Mucosa of gallbladder (tissue), 1 donor: ENCODE measurements at regions not wholly inside any gene's neighbourhood (a gene's known extent, or its start where the extent isn't known, plus 50 kb on each side); places are given as distances from the start of the nearest gene placed in this dataset.
"Not testable (repeated sequence)": the region's sequence is repeated elsewhere in the genome, so short reads cannot be mapped to it uniquely, and the experiment has no call there.

Source experiments
- DNase-seq: peaks from one replicate; pipeline ENCODE4 v3.0.0-alpha.2; 2020; ENCODE audit warnings: low spot score
- donor health status: DM: no; HTN: no; CAD: no.

DNA sequence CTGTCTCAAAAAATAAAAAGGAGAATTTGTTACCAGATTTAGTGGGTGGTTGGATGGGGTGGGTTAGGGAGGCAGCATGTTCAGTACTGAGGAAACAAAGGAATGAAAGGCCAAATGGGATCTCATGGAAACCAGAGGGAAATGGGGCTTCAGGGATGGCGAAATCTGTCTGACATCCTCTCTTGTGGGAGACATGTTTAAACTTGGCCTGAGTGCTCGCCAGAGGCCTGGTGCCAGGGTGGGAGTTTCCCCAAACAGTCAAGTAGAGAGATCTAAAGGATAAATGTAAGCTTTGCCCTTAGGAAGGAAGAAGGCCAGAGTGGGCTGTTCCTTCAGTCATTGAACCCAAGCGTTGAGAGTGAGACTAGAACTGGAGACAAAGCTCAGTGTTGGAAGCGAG lies 61.9 kb upstream of the AKIRIN2 start:
- DNase-seq: no peak

DNA sequence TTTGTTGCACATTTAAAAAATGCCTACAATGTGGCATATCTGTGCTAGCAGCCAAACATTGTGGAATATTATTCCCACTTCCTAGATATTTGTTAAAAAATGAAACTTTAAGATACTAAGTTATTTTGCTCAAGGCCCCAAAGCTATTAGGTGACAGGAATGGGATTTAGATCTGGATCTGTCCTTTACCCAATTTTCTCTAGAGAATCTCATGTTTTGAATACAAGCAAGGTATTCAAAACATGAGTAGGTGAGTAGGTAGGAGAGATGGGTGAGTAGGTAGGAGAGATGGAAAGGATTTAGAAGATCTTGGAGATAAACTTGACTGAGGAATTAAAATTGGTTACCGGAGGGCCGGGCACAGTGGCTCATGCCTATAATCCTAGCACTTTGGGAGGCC lies 61.2 kb upstream of the AKIRIN2 start:
- no peak for DNase-seq

DNA sequence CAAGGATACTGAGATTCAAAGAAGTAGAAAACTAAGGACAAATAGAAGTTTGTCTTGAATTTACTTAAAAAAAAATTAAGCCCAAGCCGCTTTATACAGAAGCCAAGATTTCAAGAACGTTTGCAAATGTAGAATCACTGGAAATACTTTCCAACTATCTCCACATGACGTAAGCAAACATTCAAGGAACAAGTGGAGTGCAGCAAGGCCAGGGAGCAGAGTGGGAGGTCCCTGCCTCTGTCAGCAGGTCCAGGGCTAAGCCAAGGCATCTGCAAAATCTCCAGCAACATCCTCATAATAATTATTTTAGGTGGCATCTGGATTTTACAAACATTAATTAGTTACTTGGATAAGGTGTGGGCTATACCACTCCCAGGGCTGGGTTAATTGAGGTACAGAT lies 60.1 kb upstream of the AKIRIN2 start:
- DNase-seq: no peak

GRCh38 chr6:87757792-87758191 lies 55.8 kb upstream of the AKIRIN2 start:
- DNase-seq: no peak

GRCh38 chr6:87756858-87757257 lies 54.8 kb upstream of the AKIRIN2 start:
- DNase-seq: no peak

DNA sequence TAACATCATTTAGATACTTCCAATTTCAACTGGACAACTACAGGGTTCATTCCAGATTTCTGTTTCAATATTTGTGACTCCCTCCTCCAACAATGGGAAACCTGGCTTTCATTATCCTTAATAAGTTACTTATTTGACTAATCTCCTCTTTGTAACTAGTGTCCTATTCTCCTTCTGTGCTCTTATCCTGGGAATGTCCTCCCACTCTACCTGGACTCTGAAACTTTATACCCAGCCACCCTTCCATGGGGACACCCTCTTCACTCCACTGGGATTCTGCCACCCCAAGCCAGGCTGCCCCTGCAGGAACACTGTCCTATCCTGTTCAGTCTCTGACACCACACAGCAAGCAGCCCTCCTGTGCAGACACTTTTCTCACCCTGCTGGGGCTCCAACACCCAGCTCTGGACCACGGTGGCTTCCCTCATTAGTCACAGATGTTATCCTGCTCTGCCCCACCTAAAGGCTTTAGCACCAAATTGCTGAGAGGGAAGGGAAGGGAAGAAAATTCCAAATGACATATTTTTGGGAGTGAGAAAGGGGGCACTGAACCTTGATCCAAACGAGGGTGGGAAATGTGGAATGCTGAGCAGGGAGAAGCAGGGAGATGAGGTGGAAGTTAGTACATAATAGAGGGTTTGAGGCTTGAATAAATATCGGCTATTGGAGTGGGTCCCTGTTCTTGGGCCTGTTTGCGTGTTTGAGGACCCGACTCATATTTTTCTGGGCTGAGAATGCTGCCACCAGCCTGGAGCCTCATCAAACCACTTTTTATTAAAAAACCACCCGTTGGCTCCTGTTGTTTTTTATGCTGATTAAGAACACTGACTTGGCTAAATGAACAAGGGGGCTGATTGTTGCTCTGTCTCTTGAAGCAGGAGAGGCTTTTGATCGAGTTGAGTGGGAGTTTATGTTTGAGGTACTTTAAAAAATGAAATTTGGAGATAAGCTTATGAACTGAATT lies 54.0 kb upstream of the AKIRIN2 start:
- DNase-seq: no peak

- DNase-seq: no peak
Measured at GRCh38 chr6:87754828-87755227, 52.8 kb upstream of the AKIRIN2 start.

DNA sequence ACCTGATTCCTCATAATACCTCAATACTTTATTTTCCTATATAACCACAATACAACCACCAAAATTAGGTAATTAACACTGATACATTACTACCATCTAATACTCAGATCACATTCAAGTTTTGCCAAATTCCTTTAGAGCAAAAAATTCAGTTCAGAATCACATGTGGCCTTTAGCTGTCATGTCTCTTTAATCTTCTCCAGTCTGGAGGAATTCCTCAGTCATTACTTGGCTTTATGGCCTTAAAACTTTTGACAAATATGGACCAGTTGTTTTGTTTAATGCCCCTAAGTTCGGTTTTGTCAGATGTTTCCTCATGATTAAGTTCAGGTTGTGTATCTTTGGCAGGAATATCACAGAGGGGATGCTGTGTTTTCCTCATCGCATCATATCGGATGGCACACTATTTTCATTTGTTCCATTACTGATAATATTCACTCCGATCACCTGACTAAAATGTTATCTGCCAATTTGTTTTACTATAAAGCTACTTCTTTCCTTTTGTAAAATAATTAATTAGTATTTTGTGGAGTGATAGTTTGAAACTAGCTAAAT lies 51.2 kb upstream of the AKIRIN2 start:
- no peak for DNase-seq

- DNase-seq: not testable (repeated sequence)
Measured at GRCh38 chr6:87752503-87752902, 50.5 kb upstream of the AKIRIN2 start.
